Transverse colon (tissue), 4 donors: ENCODE measurements at regions not wholly inside any gene's neighbourhood (a gene's known extent, or its start where the extent isn't known, plus 50 kb on each side); places are given as distances from the start of the nearest gene placed in this dataset.

Source experiments
- DNase-seq: peaks from one replicate; pipeline ENCODE4 v3.0.0-alpha.2; 2019
- H3K27ac ChIP-seq, 4 donors: fragments of 200-600 bp; sonication (generic); 2 replicates each; pipeline ENCODE4 v1.5.1; 2016 to 2018; ENCODE audit warnings: inconsistent platforms in 4 of 4
- H3K27me3 ChIP-seq: fragments of 200-600 bp; sonication (generic); 2 replicates; pipeline ENCODE4 v1.5.1; 2017; ENCODE audit warnings: inconsistent platforms
- H3K36me3 ChIP-seq, 4 donors: fragments of 200-600 bp; sonication (generic); 2 replicates each; pipeline ENCODE4 v1.5.1; 2017 to 2019; ENCODE audit warnings: inconsistent platforms in 4 of 4
- H3K4me1 ChIP-seq, 4 donors: fragments of 200-600 bp; sonication (generic); 2 replicates each; pipeline ENCODE4 v1.5.1; 2017 to 2020; ENCODE audit warnings: inconsistent platforms in 4 of 4
- H3K4me3 ChIP-seq, 4 donors: fragments of 200-600 bp; sonication (generic); 1 replicate in 1 of 4; 2 replicates in 3 of 4; pipeline versions ENCODE4 v1.5.1 to v1.6.1; 2017 to 2019; ENCODE audit warnings: inconsistent platforms in 4 of 4
- H3K9me3 ChIP-seq, 2 donors: fragments of 200-600 bp; sonication (generic); 2 replicates each; pipeline ENCODE4 v1.5.1; 2017 to 2019; ENCODE audit warnings: inconsistent platforms in 2 of 2
- CTCF ChIP-seq, 5 experiments: fragments of 200-600 bp in 3 of 5; fragments of 450-650 bp in 2 of 5; sonication (generic) in 3 of 5; IDR thresholded peaks; 1 replicate in 2 of 5; 2 replicates in 3 of 5; pipeline ENCODE4 v1.5.1; 2016 to 2017; ENCODE audit warnings: antibody characterized with exemption in 5 of 5, inconsistent platforms in 3 of 5, mild to moderate bottlenecking in 2 of 5, moderate library complexity in 1 of 5
- EP300 ChIP-seq: sonication (generic); formaldehyde crosslinking; IDR thresholded peaks from one replicate; pipeline ENCODE4 v1.6.1; 2017; ENCODE audit warnings: antibody characterized with exemption, low read depth
- POLR2A ChIP-seq: fragments of 450-650 bp; IDR thresholded peaks from one replicate; pipeline ENCODE4 v1.6.1; 2016; ENCODE audit warnings: antibody characterized with exemption, mild to moderate bottlenecking, moderate library complexity
- POLR2AphosphoS5 ChIP-seq, 3 donors: sonication (generic); formaldehyde crosslinking; IDR thresholded peaks; one replicate each; pipeline ENCODE4 v1.6.1; 2016; ENCODE audit warnings: antibody characterized with exemption in 3 of 3
- WGBS, 2 donors: methylation state at CpG; one replicate each; pipeline ENCODE4 v1.1.5; 2018; ENCODE audit warnings: low coverage in 1 of 2; 5-methylcytosine and 5-hydroxymethylcytosine counted together
- in situ Hi-C, 4 donors: fragments of 200-750 bp; cut with MboI; loops; one replicate each; pipeline versions ENCODE4 v1.15.0 to v1.15.1; 2017; ENCODE audit warnings: low sequenced_read_pairs in 3 of 4, low pct_ligation_motif_present in 1 of 4, low pct_unique_long_range_greater_than_20kb in 1 of 4
- intact Hi-C: fragments of 100-400 bp; cut with DNase I; formaldehyde crosslinking; loops from one replicate; pipeline ENCODE4 v1.15.1; 2023; ENCODE audit warnings: low total_unique reads

- Histone ChIP-seq H3K9me3 (no peaks in the 10 kb centered on the region), H3K36me3 (no peaks in the 10 kb centered on the region), H3K27ac (no peak overlapping the region), H3K4me3 (no peak overlapping the region), H3K27me3 (no peaks in the 10 kb centered on the region), H3K4me1 (no peaks in the 10 kb centered on the region)
- no CpG with 5 or more reads among the region's 1 CpG for WGBS, 2 donors
- no peak for DNase-seq
- no peak for TF ChIP-seq CTCF (IDR thresholded peaks at IDR 0.05)
- no peak for TF ChIP-seq POLR2AphosphoS5 (IDR thresholded peaks at IDR 0.05)
- TF ChIP-seq EP300, result no peak
- no peak for TF ChIP-seq POLR2A
- in situ Hi-C loops, result no loop called here
- intact Hi-C loops, result no loop called here
Observed at GRCh38 chrY:8386053-8386452, 951.2 kb upstream of the TSPY4 start.

GRCh38 chrY:8388512-8388911, 948.8 kb upstream of the TSPY4 start:
- TF ChIP-seq POLR2A (no peak), EP300 (no peak), CTCF (IDR thresholded peaks at IDR 0.05) (no peak), POLR2AphosphoS5 (IDR thresholded peaks at IDR 0.05) (no peak)
- Histone ChIP-seq H3K36me3 (no peaks in the 10 kb centered on the region), H3K4me1 (no peaks in the 10 kb centered on the region), H3K27me3 (no peaks in the 10 kb centered on the region), H3K4me3 (no peak overlapping the region), H3K27ac (no peak overlapping the region), H3K9me3 (no peaks in the 10 kb centered on the region)
- DNase-seq, result no peak
- intact Hi-C loops (no loop called here), in situ Hi-C loops (no loop called here)

DNA sequence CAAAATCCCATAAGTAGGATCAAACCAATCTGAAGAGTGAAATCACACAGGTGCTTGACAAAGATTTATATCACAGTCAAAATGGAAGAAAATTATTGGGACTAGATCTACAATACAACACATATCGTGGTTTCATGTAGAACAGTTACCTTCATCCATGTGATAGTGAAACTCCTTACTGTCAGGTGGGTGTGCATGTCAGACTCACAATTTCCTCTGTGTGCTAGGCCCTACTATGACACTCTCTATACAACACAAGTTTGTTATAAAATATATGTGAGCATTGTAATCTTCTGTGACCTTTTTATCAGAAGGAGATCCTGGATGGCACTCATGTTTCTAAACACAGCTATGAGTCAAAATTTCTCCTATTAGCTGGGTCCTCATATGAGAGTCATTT, 947.0 kb upstream of the TSPY4 start:
- intact Hi-C loops (no loop called here), in situ Hi-C loops (no loop called here)
- Histone ChIP-seq H3K27me3 (no peaks in the 10 kb centered on the region), H3K4me3 (no peak overlapping the region), H3K9me3 (no peaks in the 10 kb centered on the region), H3K36me3 (no peaks in the 10 kb centered on the region), H3K27ac (no peak overlapping the region), H3K4me1 (no peaks in the 10 kb centered on the region)
- TF ChIP-seq EP300 (no peak), POLR2A (no peak), CTCF (IDR thresholded peaks at IDR 0.05) (no peak), POLR2AphosphoS5 (IDR thresholded peaks at IDR 0.05) (no peak)
- DNase-seq, result no peak
- WGBS, 2 donors, result no CpG with 5 or more reads among the region's 1 CpG

DNA sequence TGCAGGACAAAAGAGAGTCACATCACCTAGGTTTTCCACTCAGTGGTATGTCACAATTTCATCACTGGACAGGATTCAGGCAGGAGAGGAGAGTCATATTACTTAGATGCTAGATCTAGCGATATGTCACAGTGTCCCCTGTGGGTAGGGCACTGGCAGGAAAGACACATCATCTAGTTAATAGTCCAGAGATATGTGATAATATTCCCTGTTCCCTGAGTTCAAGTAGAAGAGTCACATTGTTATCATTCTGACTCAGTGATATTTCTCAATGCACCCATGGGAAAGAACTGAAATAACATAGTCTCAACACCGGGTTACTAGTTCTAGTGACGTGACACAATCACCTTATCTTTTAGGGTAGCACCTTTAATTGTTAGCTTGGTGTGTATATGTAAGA, 944.0 kb upstream of the TSPY4 start:
- no peaks in the 10 kb centered on the region for H3K9me3 ChIP-seq
- no peak for TF ChIP-seq POLR2AphosphoS5 (IDR thresholded peaks at IDR 0.05)
- no peak for TF ChIP-seq EP300
- TF ChIP-seq POLR2A, result no peak
- no peak for TF ChIP-seq CTCF (IDR thresholded peaks at IDR 0.05)
- H3K4me3 ChIP-seq, result no peak overlapping the region
- intact Hi-C loops, result no loop called here
- 67% methylated on average over 1 of the region's 3 CpGs; no CpG with 5 or more reads in 1 of the 2 donors for WGBS, 2 donors
- H3K4me1 ChIP-seq, result no peaks in the 10 kb centered on the region
- DNase-seq, result no peak
- no peaks in the 10 kb centered on the region for H3K36me3 ChIP-seq
- no peak overlapping the region for H3K27ac ChIP-seq
- H3K27me3 ChIP-seq, result no peaks in the 10 kb centered on the region
- in situ Hi-C loops, result no loop called here
